H9 (cell line): ENCODE measurements at regions not wholly inside any gene's neighbourhood (a gene's known extent, or its start where the extent isn't known, plus 50 kb on each side); places are given as distances from the start of the nearest gene placed in this dataset.

Experiments
- DNase-seq: peaks from one replicate; pipeline ENCODE4 v3.0.0-alpha.2; 2017
- H2AFZ ChIP-seq: one replicate; pipeline ENCODE4 v1.6.1; 2013; ENCODE audit warnings: mild to moderate bottlenecking, low read length, control low read depth, moderate library complexity
- H2AK5ac ChIP-seq: 2 replicates; pipeline ENCODE4 v1.6.1; 2013; ENCODE audit warnings: low read length, control low read depth, mixed read lengths; ENCODE audit not compliant: insufficient read length
- H2BK120ac ChIP-seq: one replicate; pipeline ENCODE4 v1.6.1; 2013; ENCODE audit warnings: low read depth, mild to moderate bottlenecking, low read length, control low read depth, inconsistent platforms; ENCODE audit not compliant: poor library complexity, severe bottlenecking
- H2BK12ac ChIP-seq: 2 replicates; pipeline ENCODE4 v1.6.1; 2013; ENCODE audit warnings: low read length, control low read depth, mixed read lengths, low read depth; ENCODE audit not compliant: insufficient read length
- H2BK15ac ChIP-seq: 2 replicates; pipeline ENCODE4 v1.6.1; 2013; ENCODE audit warnings: low read depth, low read length, control low read depth
- H2BK20ac ChIP-seq: one replicate; pipeline ENCODE4 v1.6.1; 2013; ENCODE audit warnings: low read depth, mild to moderate bottlenecking, low read length, control low read depth, inconsistent platforms; ENCODE audit not compliant: poor library complexity, severe bottlenecking
- H2BK5ac ChIP-seq: 2 replicates; pipeline ENCODE4 v1.6.1; 2013; ENCODE audit warnings: low read length, control low read depth, mixed read lengths; ENCODE audit not compliant: insufficient read length
- H3K14ac ChIP-seq: 2 replicates; pipeline ENCODE4 v1.6.1; 2013; ENCODE audit warnings: low read length, control low read depth; ENCODE audit not compliant: insufficient read depth
- H3K18ac ChIP-seq: 2 replicates; pipeline ENCODE4 v1.6.1; 2013; ENCODE audit warnings: low read depth, mild to moderate bottlenecking, mixed read lengths, low read length, control low read depth; ENCODE audit not compliant: insufficient read length
- H3K23ac ChIP-seq: 2 replicates; pipeline ENCODE4 v1.6.1; 2013; ENCODE audit warnings: low read length, control low read depth, mixed read lengths, low read depth; ENCODE audit not compliant: insufficient read length
- H3K23me2 ChIP-seq: 2 replicates; pipeline ENCODE4 v1.6.1; 2013; ENCODE audit warnings: low read depth, mild to moderate bottlenecking, mixed read lengths, low read length, control low read depth; ENCODE audit not compliant: insufficient read length, poor library complexity, severe bottlenecking
- H3K27ac ChIP-seq: 2 replicates; pipeline ENCODE4 v1.5.1; 2013; ENCODE audit warnings: low read length, control low read depth, mixed read lengths, low read depth; ENCODE audit not compliant: insufficient read length
- H3K27me3 ChIP-seq: 2 replicates; pipeline ENCODE4 v1.6.1; 2013; ENCODE audit warnings: low read length, control low read depth, inconsistent platforms; ENCODE audit not compliant: insufficient read depth
- H3K4ac ChIP-seq: 2 replicates; pipeline ENCODE4 v1.6.1; 2013; ENCODE audit warnings: low read depth, mild to moderate bottlenecking, control low read depth, inconsistent platforms, low read length, moderate library complexity
- H3K4me1 ChIP-seq: 2 replicates; pipeline ENCODE4 v1.6.1; 2013; ENCODE audit warnings: low read length, control low read depth, inconsistent platforms; ENCODE audit not compliant: insufficient read depth
- H3K4me2 ChIP-seq: 2 replicates; pipeline ENCODE4 v1.6.1; 2013; ENCODE audit warnings: low read length, control low read depth, mixed read lengths; ENCODE audit not compliant: insufficient read length, insufficient read depth
- H3K56ac ChIP-seq: 2 replicates; pipeline ENCODE4 v1.6.1; 2013; ENCODE audit warnings: low read depth, mild to moderate bottlenecking, mixed read lengths, low read length, control low read depth; ENCODE audit not compliant: insufficient read length
- H3K79me1 ChIP-seq: 2 replicates; pipeline ENCODE4 v1.6.1; 2013; ENCODE audit warnings: low read depth, mild to moderate bottlenecking, moderate library complexity, low read length, control low read depth, inconsistent platforms; ENCODE audit not compliant: insufficient read depth, poor library complexity, severe bottlenecking
- H3K79me2 ChIP-seq: 2 replicates; pipeline ENCODE4 v1.6.1; 2013; ENCODE audit warnings: low read length, control low read depth, inconsistent platforms; ENCODE audit not compliant: insufficient read depth
- H3K9ac ChIP-seq: 2 replicates; pipeline ENCODE4 v1.6.1; 2013; ENCODE audit warnings: low read length, control low read depth, mixed read lengths; ENCODE audit not compliant: insufficient read length; ENCODE audit errors: extremely low read depth
- H3K9me3 ChIP-seq: one replicate; pipeline ENCODE4 v1.6.1; 2013; ENCODE audit warnings: low read depth, low read length, inconsistent platforms; ENCODE audit not compliant: control insufficient read depth
- H3T11ph ChIP-seq: one replicate; pipeline ENCODE4 v1.6.1; 2013; ENCODE audit warnings: mild to moderate bottlenecking, low read length, control low read depth, inconsistent platforms
- H4K20me1 ChIP-seq: one replicate; pipeline ENCODE4 v1.6.1; 2013; ENCODE audit not compliant: control insufficient read depth, insufficient read length, insufficient read depth
- H4K5ac ChIP-seq: 2 replicates; pipeline ENCODE4 v1.6.1; 2013; ENCODE audit warnings: low read depth, mild to moderate bottlenecking, mixed read lengths, low read length, control low read depth; ENCODE audit not compliant: insufficient read length
- H4K8ac ChIP-seq: replicated peaks from 2 replicates; pipeline ENCODE4 v1.6.1; 2013; ENCODE audit warnings: low read length, control low read depth, mixed read lengths, low read depth; ENCODE audit not compliant: insufficient read length
- H4K91ac ChIP-seq: 2 replicates; pipeline ENCODE4 v1.6.1; 2013; ENCODE audit warnings: low read depth, mild to moderate bottlenecking, moderate library complexity, mixed read lengths, low read length, control low read depth; ENCODE audit not compliant: insufficient read length
- H3K27ac Mint-ChIP-seq, 3 experiments: 2 replicates in 2 of 3; 3 replicates in 1 of 3; pipeline ENCODE4 v1.8.0; 2020 to 2021; ENCODE audit warnings: mixed read lengths in 3 of 3, mild to moderate bottlenecking in 1 of 3, moderate library complexity in 1 of 3
- H3K27me3 Mint-ChIP-seq: 2 replicates; pipeline ENCODE4 v1.8.0; 2021; ENCODE audit warnings: low read depth, mild to moderate bottlenecking, moderate library complexity, mixed read lengths
- H3K36me3 Mint-ChIP-seq, 3 experiments: 2 replicates in 2 of 3; 3 replicates in 1 of 3; pipeline ENCODE4 v1.8.0; 2020 to 2021; ENCODE audit warnings: low read depth in 3 of 3, mixed read lengths in 3 of 3; ENCODE audit not compliant: insufficient read depth in 1 of 3
- H3K4me1 Mint-ChIP-seq, 2 experiments: 2 replicates each; pipeline ENCODE4 v1.8.0; 2020; ENCODE audit warnings: mixed read lengths in 2 of 2
- H3K4me3 Mint-ChIP-seq, 2 experiments: 2 replicates in 1 of 2; 3 replicates in 1 of 2; pipeline ENCODE4 v1.8.0; 2020 to 2021; ENCODE audit warnings: mild to moderate bottlenecking in 2 of 2, mixed read lengths in 2 of 2, moderate library complexity in 1 of 2
- H3K9me3 Mint-ChIP-seq, 2 experiments: 2 replicates in 1 of 2; 3 replicates in 1 of 2; pipeline ENCODE4 v1.8.0; 2020; ENCODE audit warnings: mild to moderate bottlenecking in 2 of 2, mixed read lengths in 2 of 2, moderate library complexity in 1 of 2
- WGBS: extraction: QIAGEN DNeasy Blood & Tissue Kit; methylation state at CpG from one replicate; pipeline ENCODE4 v1.1.7; 2013; ENCODE audit warnings: missing lambda C conversion rate, low lambda C conversion rate, mixed read lengths; ENCODE audit not compliant: insufficient read length; ENCODE audit errors: extremely low coverage; 5-methylcytosine and 5-hydroxymethylcytosine counted together
- TF ChIP-seq, protein P1 (sequence below): fragments of 200-600 bp; sonication (generic); conservative IDR thresholded peaks from 3 replicates; pipeline ENCODE4 v1.8.0; 2021; ENCODE audit warnings: antibody characterized with exemption, mild to moderate bottlenecking

DNA sequence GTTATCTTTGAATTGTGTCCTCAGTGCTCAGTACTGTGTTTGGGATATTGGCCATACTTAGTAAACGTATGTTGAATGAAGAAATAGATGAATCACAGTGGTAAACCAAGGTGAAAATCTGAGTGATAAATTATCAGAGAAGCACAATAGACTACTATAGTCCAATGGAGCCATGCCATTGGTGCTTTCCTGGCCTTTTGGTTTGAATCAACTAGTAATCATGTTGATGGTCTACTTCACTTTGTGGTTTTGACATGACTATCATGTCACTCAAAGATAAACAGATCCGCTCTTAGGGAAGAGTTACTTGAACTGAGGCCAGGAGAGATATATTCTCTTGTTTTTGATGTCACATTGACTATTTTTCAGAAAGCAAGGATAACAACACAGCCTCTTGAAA, 86.1 kb upstream of the IGFBP3 start:
- Histone ChIP-seq H2AK5ac (no peak overlapping the region), H4K8ac (no peak overlapping the region), H3K56ac (no peak overlapping the region), H3K79me2 (no peaks in the 10 kb centered on the region), H2BK5ac (no peak overlapping the region), H3K14ac (no peak overlapping the region), H4K5ac (no peak overlapping the region), H2BK15ac (no peak overlapping the region), H3K79me1 (no peaks in the 10 kb centered on the region), H2AFZ (no peak overlapping the region), H3K18ac (no peak overlapping the region), H3K23ac (no peak overlapping the region), H3K4me2 (no peak overlapping the region), H2BK20ac (no peak overlapping the region), H3K23me2 (no peaks in the 10 kb centered on the region), H4K20me1 (no peaks in the 10 kb centered on the region), H3K9me3 (no peaks in the 10 kb centered on the region), H4K91ac (no peak overlapping the region), H2BK120ac (no peak overlapping the region), H3K27ac (no peak overlapping the region), H3K27me3 (no peaks in the 10 kb centered on the region), H3K4me1 (no peaks in the 10 kb centered on the region; the same call in 1 of the 2 replicates), H3K9ac (no peak overlapping the region), H2BK12ac (no peak overlapping the region), H3T11ph (no peak overlapping the region), H3K4ac (no peak overlapping the region)
- TF ChIP-seq, protein P1, sequence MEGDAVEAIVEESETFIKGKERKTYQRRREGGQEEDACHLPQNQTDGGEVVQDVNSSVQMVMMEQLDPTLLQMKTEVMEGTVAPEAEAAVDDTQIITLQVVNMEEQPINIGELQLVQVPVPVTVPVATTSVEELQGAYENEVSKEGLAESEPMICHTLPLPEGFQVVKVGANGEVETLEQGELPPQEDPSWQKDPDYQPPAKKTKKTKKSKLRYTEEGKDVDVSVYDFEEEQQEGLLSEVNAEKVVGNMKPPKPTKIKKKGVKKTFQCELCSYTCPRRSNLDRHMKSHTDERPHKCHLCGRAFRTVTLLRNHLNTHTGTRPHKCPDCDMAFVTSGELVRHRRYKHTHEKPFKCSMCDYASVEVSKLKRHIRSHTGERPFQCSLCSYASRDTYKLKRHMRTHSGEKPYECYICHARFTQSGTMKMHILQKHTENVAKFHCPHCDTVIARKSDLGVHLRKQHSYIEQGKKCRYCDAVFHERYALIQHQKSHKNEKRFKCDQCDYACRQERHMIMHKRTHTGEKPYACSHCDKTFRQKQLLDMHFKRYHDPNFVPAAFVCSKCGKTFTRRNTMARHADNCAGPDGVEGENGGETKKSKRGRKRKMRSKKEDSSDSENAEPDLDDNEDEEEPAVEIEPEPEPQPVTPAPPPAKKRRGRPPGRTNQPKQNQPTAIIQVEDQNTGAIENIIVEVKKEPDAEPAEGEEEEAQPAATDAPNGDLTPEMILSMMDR, result no peak
- WGBS, result no CpG with 5 or more reads among the region's 2 CpGs
- peaks cover 0 to 8% of the 10 kb centered on the region in 2 experiments; a peak in 2 of 4 replicates for H3K4me1 Mint-ChIP-seq
- peaks cover 0 to 1% of the 10 kb centered on the region in 2 experiments; a peak in 1 of 5 replicates for H3K9me3 Mint-ChIP-seq
- H3K27me3 Mint-ChIP-seq, result no peaks in the 10 kb centered on the region; the same call in 1 of the 2 replicates
- no peak overlapping the region for H3K4me3 Mint-ChIP-seq
- H3K36me3 Mint-ChIP-seq, result no peaks in the 10 kb centered on the region
- DNase-seq, result no peak
- H3K27ac Mint-ChIP-seq, result no peak overlapping the region
